Ovary (tissue), 7 donors: ENCODE measurements at regions not wholly inside any gene's neighbourhood (a gene's known extent, or its start where the extent isn't known, plus 50 kb on each side); places are given as distances from the start of the nearest gene placed in this dataset.
"Not testable (repeated sequence)": the region's sequence is repeated elsewhere in the genome, so short reads cannot be mapped to it uniquely, and the experiment has no call there.

Experiments
- DNase-seq, 5 donors: peaks; one replicate each; pipeline ENCODE4 v3.0.0-alpha.2; 2019 to 2020
- H3K27ac ChIP-seq, 2 donors: fragments of 200-600 bp; one replicate each; pipeline versions ENCODE4 v1.5.1 to v1.8.0; 2019 to 2022
- H3K27me3 ChIP-seq: fragments of 200-600 bp; one replicate; pipeline ENCODE4 v1.8.0; 2022
- H3K36me3 ChIP-seq: fragments of 200-600 bp; sonication (generic); one replicate; pipeline ENCODE4 v1.5.1; 2019
- H3K4me1 ChIP-seq: one replicate; pipeline ENCODE4 v1.8.1; 2013; ENCODE audit warnings: mild to moderate bottlenecking, moderate library complexity; ENCODE audit not compliant: insufficient read depth
- H3K4me3 ChIP-seq: fragments of 200-600 bp; sonication (generic); one replicate; pipeline ENCODE4 v1.5.1; 2017
- H3K9me3 ChIP-seq, 2 donors: fragments of 200-600 bp in 1 of 2; sonication (generic) in 1 of 2; one replicate each; pipeline versions ENCODE4 v1.5.1 to v1.8.1; 2013 to 2019; ENCODE audit warnings: mild to moderate bottlenecking in 1 of 2, moderate library complexity in 1 of 2
- EP300 ChIP-seq: sonication (generic); formaldehyde crosslinking; IDR thresholded peaks from one replicate; pipeline ENCODE4 v1.6.1; 2017; ENCODE audit warnings: antibody characterized with exemption
- POLR2A ChIP-seq: fragments of 450-650 bp; IDR thresholded peaks from one replicate; pipeline ENCODE4 v1.6.1; 2017; ENCODE audit warnings: antibody characterized with exemption, mild to moderate bottlenecking, moderate library complexity
- WGBS, 3 donors: extraction: QIAGEN DNeasy Blood & Tissue Kit in 1 of 3; methylation state at CpG; one replicate each; pipeline versions ENCODE4 v1.1.5 to v1.1.7; 2013 to 2017; 5-methylcytosine and 5-hydroxymethylcytosine counted together
- intact Hi-C, 4 donors: fragments of 100-400 bp; cut with DNase I; formaldehyde crosslinking; loops; one replicate each; pipeline versions ENCODE4 v1.11.0 to v1.15.1; 2022 to 2023
- TF ChIP-seq, protein P1 (sequence below), 3 donors: fragments of 450-650 bp in 2 of 3; fragments of 200-600 bp in 1 of 3; IDR thresholded peaks; one replicate each; pipeline versions ENCODE4 v1.5.1 to v1.8.0; 2016 to 2022; ENCODE audit warnings: antibody characterized with exemption in 3 of 3, mild to moderate bottlenecking in 1 of 3
- donor health status: DM: no; HTN: no; CAD: no; lungs with moderate emphysema.
- donor health status: DM: no; HTN: no; CAD: no.
- donor health status: Bipolar disorder and iron deficiency.
- donor health status: DM: no; HTN: no; CAD: no.
- donor health status: DM: yes; HTN: yes; CAD: no.

DNA sequence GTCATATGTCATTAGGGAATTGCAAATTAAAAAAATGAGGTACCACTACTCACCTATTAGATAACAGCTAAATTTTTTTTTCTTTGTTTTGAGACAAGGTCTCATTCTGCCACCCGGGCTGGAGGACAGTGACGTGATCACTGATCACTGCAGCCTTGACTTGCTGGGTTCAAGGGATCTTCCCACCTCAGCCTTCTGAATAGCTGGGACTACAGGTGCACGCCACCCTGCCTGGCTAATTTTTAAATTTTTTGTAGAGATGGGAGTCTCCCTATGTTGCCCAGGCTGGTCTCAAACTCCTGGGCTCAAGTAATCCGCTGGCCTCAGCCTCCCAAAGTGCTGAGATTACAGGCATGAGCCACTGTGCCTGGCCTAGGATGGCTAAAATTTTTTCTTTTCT, 57.1 kb upstream of the NCOA3 start:
- H3K27ac ChIP-seq, result no peak overlapping the region
- H3K4me3 ChIP-seq, result no peak overlapping the region
- H3K4me1 ChIP-seq, result no peaks in the 10 kb centered on the region
- intact Hi-C loops, result no loop called here
- TF ChIP-seq, protein P1, sequence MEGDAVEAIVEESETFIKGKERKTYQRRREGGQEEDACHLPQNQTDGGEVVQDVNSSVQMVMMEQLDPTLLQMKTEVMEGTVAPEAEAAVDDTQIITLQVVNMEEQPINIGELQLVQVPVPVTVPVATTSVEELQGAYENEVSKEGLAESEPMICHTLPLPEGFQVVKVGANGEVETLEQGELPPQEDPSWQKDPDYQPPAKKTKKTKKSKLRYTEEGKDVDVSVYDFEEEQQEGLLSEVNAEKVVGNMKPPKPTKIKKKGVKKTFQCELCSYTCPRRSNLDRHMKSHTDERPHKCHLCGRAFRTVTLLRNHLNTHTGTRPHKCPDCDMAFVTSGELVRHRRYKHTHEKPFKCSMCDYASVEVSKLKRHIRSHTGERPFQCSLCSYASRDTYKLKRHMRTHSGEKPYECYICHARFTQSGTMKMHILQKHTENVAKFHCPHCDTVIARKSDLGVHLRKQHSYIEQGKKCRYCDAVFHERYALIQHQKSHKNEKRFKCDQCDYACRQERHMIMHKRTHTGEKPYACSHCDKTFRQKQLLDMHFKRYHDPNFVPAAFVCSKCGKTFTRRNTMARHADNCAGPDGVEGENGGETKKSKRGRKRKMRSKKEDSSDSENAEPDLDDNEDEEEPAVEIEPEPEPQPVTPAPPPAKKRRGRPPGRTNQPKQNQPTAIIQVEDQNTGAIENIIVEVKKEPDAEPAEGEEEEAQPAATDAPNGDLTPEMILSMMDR (IDR thresholded peaks at IDR 0.05), result no peak
- TF ChIP-seq EP300 (no peak), POLR2A (no peak)
- 88 to 93% (median 89%) methylated on average over 4 of the region's 4 CpGs for WGBS, 3 donors
- H3K9me3 ChIP-seq, result no peaks in the 10 kb centered on the region
- H3K36me3 ChIP-seq, result no peaks in the 10 kb centered on the region
- H3K27me3 ChIP-seq, result no peaks in the 10 kb centered on the region
- DNase-seq, result no peak

DNA sequence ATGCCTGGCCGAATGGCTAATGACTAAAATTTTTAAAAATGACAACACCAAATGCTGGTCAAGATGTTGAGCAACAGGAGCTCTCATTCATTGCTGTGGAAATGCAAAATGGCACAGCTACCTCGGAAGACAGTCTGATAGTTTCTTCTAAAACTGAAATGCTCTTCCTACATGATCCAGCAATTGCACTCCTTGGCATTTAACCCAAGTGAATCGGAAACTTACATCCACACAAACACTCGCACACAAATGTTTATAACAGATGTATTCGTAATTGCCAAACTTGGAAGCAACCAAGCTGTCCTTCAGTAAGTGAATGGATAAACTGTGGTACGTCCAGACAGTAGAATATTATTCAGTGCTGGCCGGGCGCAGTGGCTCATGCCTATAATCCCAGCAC, 56.4 kb upstream of the NCOA3 start:
- no peaks in the 10 kb centered on the region for H3K27me3 ChIP-seq
- H3K36me3 ChIP-seq, result no peaks in the 10 kb centered on the region
- WGBS, 3 donors, result 88 to 92% (median 88%) methylated on average over 8 of the region's 8 CpGs
- H3K9me3 ChIP-seq, result no peaks in the 10 kb centered on the region
- no peaks in the 10 kb centered on the region for H3K4me1 ChIP-seq
- no peak for TF ChIP-seq POLR2A
- TF ChIP-seq, protein P1 (IDR thresholded peaks at IDR 0.05), result no peak
- TF ChIP-seq EP300, result no peak
- no peak overlapping the region for H3K4me3 ChIP-seq
- intact Hi-C loops, result no loop called here
- no peak for DNase-seq
- H3K27ac ChIP-seq, result no peak overlapping the region

DNA sequence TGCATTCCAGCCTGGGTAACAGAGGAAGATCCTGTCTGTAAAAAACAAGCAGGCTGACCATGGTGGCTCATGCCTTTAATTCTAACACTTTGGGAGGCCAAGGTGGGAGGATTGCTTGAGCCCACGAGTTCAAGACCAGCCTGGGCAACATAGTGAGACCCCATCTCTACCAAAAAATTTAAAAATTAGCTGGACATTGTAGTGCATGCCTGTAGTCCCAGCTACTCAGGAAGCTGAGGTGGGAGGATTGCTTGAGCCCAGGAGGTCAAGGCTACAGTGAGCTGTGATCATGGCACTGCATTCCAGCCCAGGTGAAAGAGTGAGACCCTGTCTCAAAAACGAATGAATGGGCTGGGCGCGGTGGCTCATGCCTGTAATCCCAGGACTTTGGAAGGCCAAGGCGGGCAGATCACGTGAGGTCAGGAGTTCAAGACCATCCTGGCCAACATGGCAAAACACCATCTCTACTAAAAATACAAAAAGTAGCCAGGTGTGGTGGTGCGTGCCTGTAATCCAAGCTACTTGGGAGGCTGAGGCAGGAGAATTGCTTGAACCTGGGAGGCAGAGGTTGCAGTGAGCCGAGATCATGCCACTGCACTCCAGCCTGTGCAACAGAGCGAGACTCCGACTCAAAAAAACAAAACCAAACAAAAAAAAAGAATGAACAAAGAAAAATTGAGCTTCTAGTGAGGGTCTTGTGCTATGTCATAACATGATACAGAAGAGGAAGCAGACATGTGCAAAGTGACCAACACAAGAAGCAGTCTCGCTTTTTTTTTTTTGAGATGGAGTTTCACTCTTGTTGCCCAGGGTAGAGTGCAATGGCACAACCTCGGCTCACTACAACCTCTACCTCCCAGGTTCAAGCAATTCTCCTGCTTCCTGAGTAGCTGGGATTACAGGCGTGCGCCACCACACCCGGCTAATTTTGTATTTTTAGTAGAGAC, 54.1 kb upstream of the NCOA3 start:
- intact Hi-C loops, H3K9me3 ChIP-seq, H3K27ac ChIP-seq, H3K36me3 ChIP-seq, DNase-seq, H3K27me3 ChIP-seq, H3K4me1 ChIP-seq, H3K4me3 ChIP-seq: not testable (repeated sequence)
- 86 to 92% (median 89%) methylated on average over 15 of the region's 15 CpGs for WGBS, 3 donors

DNA sequence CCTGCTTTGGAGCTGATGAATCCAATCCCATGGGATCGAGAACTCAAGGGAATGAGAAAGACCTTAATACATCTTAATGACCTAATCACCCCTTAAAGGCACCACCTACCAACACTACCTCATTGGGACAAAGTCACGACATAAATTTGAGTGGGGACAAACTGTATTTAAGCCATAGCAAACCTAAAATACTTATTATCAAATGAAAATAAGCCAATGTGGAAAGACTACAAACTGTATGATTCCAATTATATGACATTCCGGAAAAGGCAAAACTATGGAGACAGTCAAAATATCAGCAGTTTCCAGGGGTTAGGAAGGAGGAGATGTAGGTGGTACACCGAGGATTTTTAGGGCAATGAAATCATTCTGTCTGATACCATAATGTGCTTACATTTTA, 53.3 kb upstream of the NCOA3 start:
- no peaks in the 10 kb centered on the region for H3K27me3 ChIP-seq
- WGBS, 3 donors, result 73 to 87% (median 76%) methylated on average over 4 of the region's 4 CpGs
- H3K4me3 ChIP-seq, result no peak overlapping the region
- DNase-seq, result no peak
- TF ChIP-seq, protein P1 (IDR thresholded peaks at IDR 0.05), result no peak
- TF ChIP-seq EP300 (no peak), POLR2A (no peak)
- intact Hi-C loops, result no loop called here
- no peaks in the 10 kb centered on the region for H3K36me3 ChIP-seq
- no peaks in the 10 kb centered on the region for H3K4me1 ChIP-seq
- H3K9me3 ChIP-seq, result no peaks in the 10 kb centered on the region
- H3K27ac ChIP-seq, result no peak overlapping the region

DNA sequence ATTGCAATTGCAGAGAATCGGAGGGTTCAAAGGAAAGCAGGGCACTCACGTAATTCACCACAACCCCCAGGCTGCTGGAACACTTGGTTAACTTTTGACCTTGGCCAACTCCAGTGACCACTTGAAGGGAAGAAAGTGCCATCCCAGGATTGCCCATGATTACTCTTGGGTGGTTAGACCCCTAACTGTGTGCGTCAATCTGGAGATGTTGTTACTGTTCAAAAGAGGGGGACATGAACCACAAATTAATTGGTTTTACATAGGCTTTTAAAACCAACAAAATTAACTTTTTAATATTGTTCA, 50.1 kb upstream of the NCOA3 start:
- intact Hi-C loops, result no loop called here
- WGBS, 3 donors, result 89 to 95% (median 92%) methylated on average over 3 of the region's 3 CpGs

More for the DNA sequence above, 50.1 kb upstream of the NCOA3 start:
- no peak for DNase-seq
- no peak overlapping the region for H3K4me3 ChIP-seq
- no peak overlapping the region for H3K27ac ChIP-seq
- TF ChIP-seq POLR2A (no peak), EP300 (no peak)
- TF ChIP-seq, protein P1 (IDR thresholded peaks at IDR 0.05), result no peak
- H3K4me1 ChIP-seq, result no peaks in the 10 kb centered on the region
- H3K27me3 ChIP-seq, result no peaks in the 10 kb centered on the region
- H3K9me3 ChIP-seq, result no peaks in the 10 kb centered on the region
- no peaks in the 10 kb centered on the region for H3K36me3 ChIP-seq
